HG03575 (cell line): ENCODE measurements at regions not wholly inside any gene's neighbourhood (a gene's known extent, or its start where the extent isn't known, plus 50 kb on each side); places are given as distances from the start of the nearest gene placed in this dataset.
A peak's percentile ranks its signal among the peaks of the same experiment; 100 is the strongest.

ENCODE experiments used
- ATAC-seq: cut with Tn5 transposase; IDR thresholded peaks from one replicate; pipeline ENCODE4 v1.9.1; 2021; ENCODE audit not compliant: unreplicated experiment, insufficient number of reproducible peaks, low FRiP score; ENCODE audit errors: extremely low read depth

- ATAC-seq = no peak
These were observed 734.1 kb upstream of the TENM3 start for GRCh38 chr4:181509073-181509472.

GRCh38 chr4:181517491-181517890, 725.7 kb upstream of the TENM3 start:
- ATAC-seq = no peak

GRCh38 chr4:181520790-181521189, 722.4 kb upstream of the TENM3 start:
- ATAC-seq = no peak

- ATAC-seq = no peak
These were observed 719.2 kb upstream of the TENM3 start for GRCh38 chr4:181523973-181524372.

GRCh38 chr4:181524499-181524898, 718.7 kb upstream of the TENM3 start:
- no peak for ATAC-seq

- no peak for ATAC-seq
These were observed 717.6 kb upstream of the TENM3 start for GRCh38 chr4:181525634-181526033.

GRCh38 chr4:181528570-181529184, 714.5 kb upstream of the TENM3 start:
- no peak for ATAC-seq

GRCh38 chr4:181529537-181529936, 713.7 kb upstream of the TENM3 start:
- no peak for ATAC-seq

- ATAC-seq = no peak
These were observed 706.9 kb upstream of the TENM3 start for GRCh38 chr4:181536196-181536746.

GRCh38 chr4:181536811-181537434, 706.3 kb upstream of the TENM3 start:
- no peak for ATAC-seq

- ATAC-seq = no peak
These were observed 704.8 kb upstream of the TENM3 start for GRCh38 chr4:181538431-181538830.

- no peak for ATAC-seq
These were observed 701.8 kb upstream of the TENM3 start for GRCh38 chr4:181541396-181541795.

GRCh38 chr4:181548873-181549575, 694.2 kb upstream of the TENM3 start:
- ATAC-seq = no peak

GRCh38 chr4:181549576-181550188, 693.5 kb upstream of the TENM3 start:
- no peak for ATAC-seq

GRCh38 chr4:181550381-181550780, 692.8 kb upstream of the TENM3 start:
- ATAC-seq = no peak

GRCh38 chr4:181559637-181560036, 683.6 kb upstream of the TENM3 start:
- ATAC-seq = no peak

- ATAC-seq = no peak
These were observed 680.8 kb upstream of the TENM3 start for GRCh38 chr4:181562399-181562798.

GRCh38 chr4:181564625-181565024, 678.6 kb upstream of the TENM3 start:
- no peak for ATAC-seq

GRCh38 chr4:181566490-181566889, 676.7 kb upstream of the TENM3 start:
- ATAC-seq = no peak

- ATAC-seq = peak; percentile 82
These were observed 673.6 kb upstream of the TENM3 start for GRCh38 chr4:181569553-181569952.
